SH-SY5Y (cell line): ENCODE measurements at regions not wholly inside any gene's neighbourhood (a gene's known extent, or its start where the extent isn't known, plus 50 kb on each side); places are given as distances from the start of the nearest gene placed in this dataset.

Source experiments
- GATA2 ChIP-seq: IDR thresholded peaks from 2 replicates; pipeline ENCODE4 v1.6.1; 2011; ENCODE audit warnings: mild to moderate bottlenecking, low read depth, low read length
- GATA3 ChIP-seq: IDR thresholded peaks from 2 replicates; pipeline ENCODE4 v1.6.1; 2011; ENCODE audit warnings: low read depth, mild to moderate bottlenecking, low read length, moderate library complexity

DNA sequence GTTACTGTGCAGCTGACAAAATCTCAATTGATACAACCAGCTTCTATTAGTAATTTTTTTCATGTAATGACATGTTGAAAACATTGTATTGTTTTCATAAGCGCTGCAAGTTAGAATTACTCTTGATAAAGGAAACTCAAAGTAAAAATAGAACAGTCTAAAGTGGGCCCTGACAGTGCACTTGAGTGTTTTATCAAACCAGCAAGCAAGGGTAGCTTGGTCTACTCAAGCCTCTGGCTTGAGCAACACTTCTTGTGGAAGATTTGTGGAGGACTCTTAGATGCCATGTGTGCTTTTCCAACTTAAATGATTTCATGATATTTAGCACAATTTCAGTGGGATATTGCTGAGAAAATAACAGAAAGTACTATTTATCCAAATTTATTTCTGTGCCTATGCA, 575.7 kb upstream of the ZNF717 start:
- TF ChIP-seq GATA2: no peak
- no peak for TF ChIP-seq GATA3
